HEK293T (cell line): ENCODE measurements at regions not wholly inside any gene's neighbourhood (a gene's known extent, or its start where the extent isn't known, plus 50 kb on each side); places are given as distances from the start of the nearest gene placed in this dataset.
"Not testable (repeated sequence)": the region's sequence is repeated elsewhere in the genome, so short reads cannot be mapped to it uniquely, and the experiment has no call there.

Experiments used
- CTCF ChIA-PET: fragments of 350-600 bp; formaldehyde crosslinking; extraction: SDS; loops from one replicate; lab custom pipeline; 2021; ENCODE audit warnings: antibody characterized with exemption, inconsistent platforms; lab: Yijun Ruan, JAX
- POLR2A ChIA-PET: fragments of 350-600 bp; formaldehyde crosslinking; extraction: SDS; loops from one replicate; lab custom pipeline; 2020; ENCODE audit warnings: antibody characterized with exemption, inconsistent platforms; lab: Yijun Ruan, JAX
- DNase-seq: peaks from one replicate; pipeline ENCODE4 v3.0.0; 2012; ENCODE audit warnings: mixed read lengths; ENCODE audit errors: extremely low spot score
- ARNT ChIP-seq: fragments of 450-650 bp; IDR thresholded peaks from 2 replicates; pipeline ENCODE4 v1.6.1; 2017; ENCODE audit warnings: mild to moderate bottlenecking
- BHLHE40 ChIP-seq: fragments of 450-650 bp; IDR thresholded peaks from 2 replicates; pipeline ENCODE4 v1.6.1; 2016; ENCODE audit warnings: mild to moderate bottlenecking, moderate library complexity, borderline replicate concordance
- CTBP1 ChIP-seq: fragments of 450-650 bp; IDR thresholded peaks from 2 replicates; pipeline ENCODE4 v1.6.1; 2016; ENCODE audit warnings: borderline replicate concordance
- ELF4 ChIP-seq: fragments of 450-650 bp; IDR thresholded peaks from 2 replicates; pipeline ENCODE4 v1.6.1; 2017; ENCODE audit warnings: antibody characterized with exemption
- FOXA1 ChIP-seq: fragments of 450-650 bp; IDR thresholded peaks from 2 replicates; pipeline ENCODE4 v1.6.1; 2016; ENCODE audit warnings: mild to moderate bottlenecking
- FOXK2 ChIP-seq: fragments of 450-650 bp; IDR thresholded peaks from 2 replicates; pipeline ENCODE4 v1.6.1; 2016; ENCODE audit warnings: mild to moderate bottlenecking
- FOXM1 ChIP-seq: fragments of 450-650 bp; IDR thresholded peaks from 2 replicates; pipeline ENCODE4 v1.6.1; 2017; ENCODE audit warnings: mild to moderate bottlenecking, borderline replicate concordance
- HDGF ChIP-seq: fragments of 450-650 bp; IDR thresholded peaks from 2 replicates; pipeline ENCODE4 v1.6.1; 2017; ENCODE audit warnings: antibody characterized with exemption, borderline replicate concordance
- L3MBTL2 ChIP-seq: fragments of 450-650 bp; conservative IDR thresholded peaks from 2 replicates; pipeline ENCODE4 v1.6.1; 2016; ENCODE audit warnings: mild to moderate bottlenecking
- LEF1 ChIP-seq: fragments of 450-650 bp; IDR thresholded peaks from 2 replicates; pipeline ENCODE4 v1.6.1; 2017; ENCODE audit warnings: mild to moderate bottlenecking, borderline replicate concordance
- NFRKB ChIP-seq: fragments of 450-650 bp; IDR thresholded peaks from 2 replicates; pipeline ENCODE4 v1.6.1; 2016; ENCODE audit warnings: mild to moderate bottlenecking, moderate library complexity
- PKNOX1 ChIP-seq: fragments of 450-650 bp; IDR thresholded peaks from 2 replicates; pipeline ENCODE4 v1.6.1; 2016
- SP1 ChIP-seq: fragments of 450-650 bp; IDR thresholded peaks from 2 replicates; pipeline ENCODE4 v1.6.1; 2017
- SUZ12 ChIP-seq: fragments of 450-650 bp; IDR thresholded peaks from 2 replicates; pipeline ENCODE4 v1.6.1; 2016; ENCODE audit warnings: mild to moderate bottlenecking
- TARDBP ChIP-seq: fragments of 450-650 bp; IDR thresholded peaks from 2 replicates; pipeline ENCODE4 v1.6.1; 2016
- ZNF384 ChIP-seq: fragments of 450-650 bp; IDR thresholded peaks from 2 replicates; pipeline ENCODE4 v1.6.1; 2016

DNA sequence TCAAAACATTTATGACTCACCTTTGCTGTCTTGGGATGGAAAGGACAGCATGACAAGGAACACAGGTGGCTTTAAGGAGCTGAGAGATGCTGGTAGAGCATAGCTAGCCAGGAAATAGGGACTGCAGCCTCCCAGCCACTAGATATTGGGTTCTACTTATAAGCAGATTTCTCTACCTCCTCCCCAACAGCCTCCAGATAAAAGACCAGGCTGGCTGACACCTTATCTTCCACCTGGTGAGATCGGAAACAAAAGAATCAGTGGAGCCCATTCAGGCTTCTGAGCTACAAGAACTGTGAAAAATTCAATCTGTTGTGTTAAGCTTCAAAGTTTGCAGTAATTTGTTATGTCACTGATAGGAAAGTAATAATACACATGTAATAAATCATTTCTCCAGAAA is 1278.5 kb upstream of the ZEB2 start:
- no peak for DNase-seq
- CTCF ChIA-PET = no interaction called here
- POLR2A ChIA-PET = no interaction called here
- TF ChIP-seq SUZ12 (no peak), ARNT (no peak), FOXA1 (no peak), ELF4 (no peak), L3MBTL2 (no peak), ZNF384 (no peak), FOXK2 (no peak), SP1 (no peak), PKNOX1 (no peak)

DNA sequence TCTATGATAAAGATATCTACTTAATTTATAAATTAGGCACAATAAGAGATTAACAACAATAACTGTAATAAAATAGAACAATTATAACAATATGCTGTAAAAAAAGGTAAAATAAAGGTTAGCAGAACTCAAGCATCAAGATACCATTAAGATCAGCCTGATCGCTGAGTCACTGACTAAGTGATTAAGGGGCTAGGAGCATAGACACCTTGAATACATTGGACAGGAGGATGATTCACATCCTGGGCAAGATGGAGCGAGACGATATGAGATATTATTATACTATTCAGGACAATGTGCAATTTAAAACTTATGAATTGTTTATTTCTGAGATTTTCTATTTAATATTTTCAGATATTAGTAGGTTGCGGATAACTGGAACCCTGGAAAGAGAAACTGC is 1277.8 kb upstream of the ZEB2 start:
- ChIA-PET CTCF (no interaction called here), POLR2A (no interaction called here)

GRCh38 chr2:145792745-145793144 is 1272.8 kb upstream of the ZEB2 start:
- POLR2A ChIA-PET = no interaction called here
- DNase-seq = no peak
- no peak for TF ChIP-seq SUZ12
- TF ChIP-seq LEF1 = no peak
- TF ChIP-seq L3MBTL2 = no peak
- no peak for TF ChIP-seq CTBP1
- no peak for TF ChIP-seq NFRKB
- no peak for TF ChIP-seq FOXA1
- no peak for TF ChIP-seq BHLHE40
- TF ChIP-seq SP1 = no peak
- no peak for TF ChIP-seq PKNOX1
- no peak for TF ChIP-seq ELF4
- TF ChIP-seq TARDBP = no peak
- TF ChIP-seq HDGF = no peak
- no peak for TF ChIP-seq ZNF384
- no peak for TF ChIP-seq ARNT
- TF ChIP-seq FOXK2 = no peak
- no peak for TF ChIP-seq FOXM1
- CTCF ChIA-PET = no interaction called here

More for the DNA sequence above, 1277.8 kb upstream of the ZEB2 start:
- TF ChIP-seq FOXA1 = no peak
- no peak for TF ChIP-seq CTBP1
- TF ChIP-seq FOXK2 = no peak
- no peak for TF ChIP-seq BHLHE40
- no peak for TF ChIP-seq HDGF
- no peak for TF ChIP-seq SUZ12
- TF ChIP-seq ZNF384 = no peak
- no peak for TF ChIP-seq NFRKB
- TF ChIP-seq ARNT = no peak
- DNase-seq = no peak

DNA sequence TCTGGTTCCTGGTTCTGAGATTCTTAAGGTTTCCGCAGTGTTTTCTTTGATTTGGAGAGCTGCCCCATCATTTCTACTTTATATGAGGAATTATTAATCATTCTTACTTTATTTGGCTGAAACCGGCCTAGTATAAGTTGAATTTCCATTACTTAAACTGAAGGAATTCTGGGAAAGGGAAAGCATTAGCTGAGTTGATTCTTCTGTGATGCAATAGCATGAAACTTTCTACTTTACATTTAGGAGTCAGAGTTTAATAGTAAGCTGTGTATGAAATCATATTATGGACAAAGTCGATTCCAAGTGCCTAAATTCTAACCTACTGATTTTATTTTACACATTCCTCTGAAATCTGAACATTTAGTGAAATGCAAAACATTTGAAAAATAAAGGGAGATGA is 1269.7 kb upstream of the ZEB2 start:
- CTCF ChIA-PET = no interaction called here
- POLR2A ChIA-PET = no interaction called here
- TF ChIP-seq FOXA1 (no peak), ELF4 (no peak), NFRKB (no peak), HDGF (no peak), TARDBP (no peak), FOXM1 (no peak), SUZ12 (no peak), CTBP1 (no peak), FOXK2 (no peak)
- no peak for DNase-seq

DNA sequence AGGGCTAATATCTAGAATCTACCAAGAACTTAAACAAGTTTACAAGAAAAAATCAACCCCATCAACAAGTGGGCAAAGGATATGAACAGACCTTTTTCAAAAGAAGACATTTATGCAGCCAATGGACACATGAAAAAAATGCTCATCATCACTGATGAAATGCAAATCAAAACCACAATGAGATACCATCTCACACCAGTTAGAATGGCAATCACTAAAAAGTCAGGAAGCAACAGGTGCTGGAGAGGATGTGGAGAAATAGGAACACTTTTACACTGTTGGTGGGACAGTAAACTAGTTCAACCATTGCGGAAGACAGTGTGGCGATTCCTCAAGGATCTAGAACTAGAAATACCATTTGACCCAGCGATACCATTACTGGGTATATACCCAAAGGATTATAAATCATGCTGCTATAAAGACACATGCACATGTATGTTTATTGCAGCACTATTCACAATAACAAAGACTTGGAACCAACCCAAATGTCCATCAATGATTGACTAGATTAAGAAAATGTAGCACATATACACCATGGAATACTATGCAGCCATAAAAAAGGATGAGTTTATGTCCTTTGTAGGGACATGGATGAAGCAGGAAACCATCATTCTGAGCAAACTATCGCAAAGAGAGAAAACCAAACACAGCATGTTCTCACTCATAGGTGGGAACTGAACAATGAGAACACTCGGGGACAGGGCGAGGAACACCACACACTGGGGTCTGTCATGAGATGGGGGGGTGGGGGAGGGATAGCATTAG is 1267.9 kb upstream of the ZEB2 start:
- DNase-seq, POLR2A ChIA-PET, CTCF ChIA-PET: not testable (repeated sequence)

- DNase-seq, POLR2A ChIA-PET, CTCF ChIA-PET: not testable (repeated sequence)
Observed at GRCh38 chr2:145782607-145783006, 1262.7 kb upstream of the ZEB2 start.

- ChIA-PET CTCF (no interaction called here), POLR2A (no interaction called here)
- DNase-seq = no peak
- TF ChIP-seq L3MBTL2 (no peak), NFRKB (no peak), FOXA1 (no peak), SUZ12 (no peak), ZNF384 (no peak), BHLHE40 (no peak), ARNT (no peak), CTBP1 (no peak), HDGF (no peak), FOXK2 (no peak), ELF4 (no peak), TARDBP (no peak), SP1 (no peak), PKNOX1 (no peak), LEF1 (no peak), FOXM1 (no peak)
Observed at GRCh38 chr2:145777914-145778313, 1258.0 kb upstream of the ZEB2 start.
